IPS DF 6.9 (cell line): ENCODE measurements at regions not wholly inside any gene's neighbourhood (a gene's known extent, or its start where the extent isn't known, plus 50 kb on each side); places are given as distances from the start of the nearest gene placed in this dataset.

Experiments
- DNase-seq: peaks from one replicate; pipeline ENCODE4 v3.0.0-alpha.2; 2013; ENCODE audit warnings: low read depth, low spot score
- H3K27ac ChIP-seq: one replicate; pipeline ENCODE4 v1.5.1; 2013; ENCODE audit warnings: low read length, control low read depth
- H3K27me3 ChIP-seq: 2 replicates; pipeline ENCODE4 v1.6.1; 2013; ENCODE audit warnings: mild to moderate bottlenecking, low read length; ENCODE audit not compliant: control insufficient read depth, insufficient read depth
- H3K36me3 ChIP-seq: 2 replicates; pipeline ENCODE4 v1.6.1; 2013; ENCODE audit warnings: low read length; ENCODE audit not compliant: control insufficient read depth, insufficient read depth
- H3K4me1 ChIP-seq: 2 replicates; pipeline ENCODE4 v1.6.1; 2013; ENCODE audit warnings: low read length; ENCODE audit not compliant: control insufficient read depth, insufficient read depth
- H3K4me3 ChIP-seq: 2 replicates; pipeline ENCODE4 v1.5.1; 2013; ENCODE audit warnings: mild to moderate bottlenecking, low read length
- H3K9me3 ChIP-seq: 2 replicates; pipeline ENCODE4 v1.6.1; 2013; ENCODE audit warnings: low read length, inconsistent platforms; ENCODE audit not compliant: control insufficient read depth, insufficient read depth
- whole genome bisulfite sequencing: extraction: QIAGEN DNeasy Blood & Tissue Kit; methylation state at CpG from one replicate; pipeline ENCODE4 v1.1.7; 2013; ENCODE audit warnings: mixed read lengths, missing lambda C conversion rate; ENCODE audit not compliant: insufficient read length, insufficient coverage; 5-methylcytosine and 5-hydroxymethylcytosine counted together

DNA sequence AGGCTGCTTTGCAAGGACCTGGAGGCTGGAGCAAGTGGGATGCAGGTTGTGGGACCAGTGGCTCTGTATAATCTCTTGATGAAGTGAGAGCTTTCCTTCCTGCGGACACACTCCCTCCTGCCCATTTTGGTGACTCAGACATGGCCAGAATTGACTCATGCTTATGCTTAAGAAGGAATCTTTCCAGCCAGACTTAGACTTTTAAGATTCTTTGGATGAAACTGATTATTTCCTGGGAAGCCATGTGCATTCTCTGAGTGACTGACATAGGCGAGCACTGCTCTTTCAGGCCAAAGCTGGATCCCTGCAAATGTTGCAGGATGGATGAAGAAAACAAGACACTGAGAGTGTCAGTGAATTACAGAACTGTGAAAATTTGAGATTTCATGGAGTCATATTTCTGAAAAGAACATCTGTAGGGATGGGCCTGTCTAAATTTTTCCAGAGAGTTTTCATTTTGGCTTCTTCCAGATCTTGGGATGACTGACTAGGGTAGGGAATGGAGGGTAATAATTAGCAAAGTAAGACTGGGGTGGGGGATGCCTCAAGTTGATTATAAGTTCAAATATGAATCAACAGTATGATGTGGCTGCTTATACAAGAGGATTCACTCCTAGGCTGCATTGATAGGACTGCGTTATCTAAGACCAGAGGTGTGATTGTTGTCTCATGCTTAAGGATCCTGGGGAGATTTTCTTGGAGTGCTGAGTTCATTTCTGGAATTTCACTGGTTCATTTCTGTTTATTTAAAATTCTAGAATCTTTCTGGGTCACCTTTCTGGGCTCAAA, 195.8 kb downstream of the HIPK3 start:
- no peak for DNase-seq
- Histone ChIP-seq H3K9me3 (no peaks in the 10 kb centered on the region), H3K4me3 (no peak overlapping the region), H3K36me3 (no peaks in the 10 kb centered on the region), H3K27ac (no peak overlapping the region), H3K27me3 (no peaks in the 10 kb centered on the region), H3K4me1 (no peaks in the 10 kb centered on the region)
- WGBS = no CpG with 5 or more reads among the region's 3 CpGs

DNA sequence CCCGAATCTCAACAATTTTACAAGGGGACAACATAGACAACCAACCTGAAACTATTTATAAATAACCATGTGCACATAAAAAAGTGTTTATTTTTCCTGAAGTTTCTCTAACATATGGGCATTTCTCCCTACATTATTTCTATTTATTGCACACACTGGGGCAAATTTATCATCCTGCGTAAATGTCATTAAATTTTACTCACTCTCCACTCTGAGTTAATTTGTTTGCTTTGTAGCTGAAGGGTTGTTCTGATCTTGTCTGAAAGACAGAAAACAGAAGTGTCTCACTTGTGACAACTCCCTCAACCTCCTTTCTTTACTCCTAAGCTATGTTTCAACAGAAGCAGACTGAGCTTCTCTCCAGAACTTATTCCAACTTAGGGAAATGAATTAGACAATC, 194.2 kb downstream of the HIPK3 start:
- Histone ChIP-seq H3K9me3 (no peaks in the 10 kb centered on the region), H3K36me3 (no peaks in the 10 kb centered on the region), H3K4me3 (no peak overlapping the region), H3K27me3 (no peaks in the 10 kb centered on the region), H3K27ac (no peak overlapping the region), H3K4me1 (no peaks in the 10 kb centered on the region)
- no peak for DNase-seq
- WGBS = no CpG with 5 or more reads among the region's 2 CpGs

DNA sequence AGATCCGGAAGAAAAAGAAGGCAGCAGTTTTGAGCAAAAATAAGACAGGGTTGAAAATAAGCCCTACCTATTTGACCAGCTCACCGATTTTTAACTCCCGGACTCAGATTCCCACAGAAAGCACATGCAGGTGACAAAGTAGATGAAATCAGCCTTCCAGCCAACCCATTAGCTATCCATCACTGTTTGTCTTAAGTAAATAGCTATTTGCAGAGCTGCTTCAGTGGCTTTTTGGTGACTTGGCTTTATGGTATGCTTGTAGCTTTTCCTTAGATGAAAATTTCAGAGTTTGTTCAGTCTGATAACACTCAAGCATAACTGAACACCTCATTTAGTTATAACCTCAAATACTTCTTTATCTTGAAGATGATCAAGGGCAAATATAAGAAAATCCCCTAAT, 192.6 kb downstream of the HIPK3 start:
- H3K4me1 ChIP-seq = no peaks in the 10 kb centered on the region
- no CpG with 5 or more reads among the region's 3 CpGs for WGBS
- H3K9me3 ChIP-seq = no peaks in the 10 kb centered on the region
- DNase-seq = no peak
- H3K36me3 ChIP-seq = no peaks in the 10 kb centered on the region
- no peak overlapping the region for H3K27ac ChIP-seq
- no peaks in the 10 kb centered on the region for H3K27me3 ChIP-seq
- H3K4me3 ChIP-seq = no peak overlapping the region

DNA sequence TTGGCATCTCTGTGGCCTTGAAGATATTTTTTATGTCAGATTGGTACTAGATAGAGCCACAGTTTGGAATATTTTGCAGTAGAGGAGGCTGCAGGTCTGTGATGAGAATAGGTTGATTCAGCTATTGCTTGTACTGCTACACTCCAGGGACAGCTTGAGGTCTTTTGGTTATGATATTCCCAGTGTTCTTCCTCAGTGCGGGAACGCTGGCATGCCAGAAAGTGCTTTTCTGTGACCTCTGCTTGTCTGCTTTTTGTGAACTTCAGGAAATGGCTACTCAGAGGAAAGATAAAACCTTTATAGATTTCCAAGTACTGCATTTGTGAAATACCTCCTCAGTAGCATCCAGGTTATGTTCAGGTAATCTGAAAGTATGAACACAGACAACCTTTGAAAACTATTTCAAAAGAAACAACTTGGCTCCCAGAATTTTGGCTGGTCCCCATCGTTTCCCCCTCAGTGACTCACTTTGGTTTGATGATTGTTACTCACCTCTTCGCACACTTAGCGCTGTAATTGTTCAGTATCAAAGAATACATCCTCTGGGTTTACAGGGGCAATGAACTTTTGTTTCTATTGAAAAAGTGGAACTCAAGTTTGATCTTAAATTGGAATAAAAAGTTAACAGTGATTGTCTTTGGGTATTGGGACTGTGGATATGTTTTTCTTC, 191.4 kb downstream of the HIPK3 start:
- Histone ChIP-seq H3K4me3 (no peak overlapping the region), H3K36me3 (no peaks in the 10 kb centered on the region), H3K27me3 (no peaks in the 10 kb centered on the region), H3K27ac (no peak overlapping the region), H3K4me1 (no peaks in the 10 kb centered on the region), H3K9me3 (no peaks in the 10 kb centered on the region)
- WGBS = no CpG with 5 or more reads among the region's 5 CpGs
- no peak for DNase-seq

DNA sequence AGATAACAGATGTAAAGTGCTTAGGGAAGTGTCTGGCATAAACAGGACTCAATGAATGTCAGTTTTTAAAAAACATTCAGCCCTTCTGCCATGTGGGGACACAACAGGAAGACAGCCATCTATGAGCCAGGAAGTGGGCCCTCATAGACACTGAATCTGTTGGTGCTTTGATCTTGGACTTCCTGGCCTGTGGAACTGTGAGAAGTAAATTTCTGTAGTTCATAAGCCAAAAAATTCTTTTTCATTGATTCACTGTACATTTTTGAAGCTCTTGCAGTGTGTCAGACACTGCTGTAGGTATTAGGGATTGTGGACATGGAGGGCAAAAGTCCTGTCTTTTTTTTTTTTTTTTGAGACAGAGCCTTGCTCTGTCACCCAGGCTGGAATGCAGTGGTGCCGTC, 188.6 kb downstream of the HIPK3 start:
- H3K4me1 ChIP-seq = no peaks in the 10 kb centered on the region
- no CpG with 5 or more reads among the region's 1 CpG for WGBS
- no peak overlapping the region for H3K27ac ChIP-seq
- no peaks in the 10 kb centered on the region for H3K9me3 ChIP-seq
- no peaks in the 10 kb centered on the region for H3K27me3 ChIP-seq
- H3K4me3 ChIP-seq = no peak overlapping the region
- DNase-seq = no peak
- H3K36me3 ChIP-seq = no peaks in the 10 kb centered on the region

DNA sequence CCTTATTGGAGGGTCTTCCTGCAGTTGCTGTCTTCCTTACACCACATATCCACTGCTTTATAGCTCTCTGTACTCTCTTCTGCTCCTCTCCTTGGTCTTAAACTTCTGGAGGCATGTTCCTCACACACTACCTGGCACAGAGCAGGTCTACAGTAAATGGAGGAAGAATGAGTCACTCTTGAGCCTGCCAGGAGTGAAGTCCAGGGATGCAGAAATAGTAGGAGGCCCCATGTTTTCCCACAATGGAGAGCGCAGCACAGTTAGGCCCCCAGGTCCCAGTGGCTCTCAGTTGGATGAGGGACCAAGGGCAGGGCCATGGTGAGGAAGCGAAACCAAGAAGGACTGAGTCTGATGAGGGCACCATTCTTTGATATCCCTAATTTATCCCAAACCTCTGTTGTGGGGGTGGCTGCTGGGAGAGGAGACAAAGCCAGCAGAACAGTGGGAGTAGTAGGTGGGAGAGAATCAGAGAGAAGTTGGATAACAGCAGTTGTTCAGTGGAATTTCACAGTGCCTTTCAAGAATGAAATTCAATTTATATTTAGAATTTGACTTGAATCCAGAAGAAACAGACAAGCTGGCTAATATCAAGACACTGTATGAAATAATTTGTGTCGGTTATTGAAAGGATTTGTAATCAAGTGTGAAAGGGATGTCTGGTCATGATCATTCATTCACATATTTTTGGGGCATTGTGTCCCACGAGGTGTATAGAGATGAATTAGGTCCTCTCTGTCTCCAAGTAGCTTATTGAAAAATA, 187.8 kb downstream of the HIPK3 start:
- H3K9me3 ChIP-seq = no peaks in the 10 kb centered on the region
- no peaks in the 10 kb centered on the region for H3K36me3 ChIP-seq
- no peak overlapping the region for H3K4me3 ChIP-seq
- no peaks in the 10 kb centered on the region for H3K27me3 ChIP-seq
- H3K4me1 ChIP-seq = no peaks in the 10 kb centered on the region
- no CpG with 5 or more reads among the region's 4 CpGs for WGBS
- no peak overlapping the region for H3K27ac ChIP-seq
- no peak for DNase-seq

DNA sequence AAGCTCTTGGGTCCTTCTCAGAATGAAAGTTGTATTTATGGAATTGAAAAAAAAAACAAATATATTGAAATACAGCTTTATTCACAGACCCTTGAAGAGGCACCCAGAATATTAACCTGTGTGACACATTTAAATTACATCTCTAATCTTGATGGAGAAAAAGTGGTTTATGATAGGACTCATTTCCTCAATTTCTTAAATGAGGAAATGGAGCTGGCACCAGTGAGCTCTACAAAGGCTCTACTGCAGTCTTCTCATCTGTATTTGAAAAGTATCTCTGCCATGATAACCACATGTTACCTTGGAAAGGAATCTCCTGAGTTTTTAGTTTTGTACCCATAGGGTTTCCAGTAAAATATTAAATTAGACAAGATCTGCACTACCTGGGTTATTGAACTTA, 186.5 kb downstream of the HIPK3 start:
- Histone ChIP-seq H3K9me3 (no peaks in the 10 kb centered on the region), H3K4me1 (no peaks in the 10 kb centered on the region), H3K36me3 (no peaks in the 10 kb centered on the region), H3K27ac (no peak overlapping the region), H3K4me3 (no peak overlapping the region), H3K27me3 (no peaks in the 10 kb centered on the region)
- no peak for DNase-seq

DNA sequence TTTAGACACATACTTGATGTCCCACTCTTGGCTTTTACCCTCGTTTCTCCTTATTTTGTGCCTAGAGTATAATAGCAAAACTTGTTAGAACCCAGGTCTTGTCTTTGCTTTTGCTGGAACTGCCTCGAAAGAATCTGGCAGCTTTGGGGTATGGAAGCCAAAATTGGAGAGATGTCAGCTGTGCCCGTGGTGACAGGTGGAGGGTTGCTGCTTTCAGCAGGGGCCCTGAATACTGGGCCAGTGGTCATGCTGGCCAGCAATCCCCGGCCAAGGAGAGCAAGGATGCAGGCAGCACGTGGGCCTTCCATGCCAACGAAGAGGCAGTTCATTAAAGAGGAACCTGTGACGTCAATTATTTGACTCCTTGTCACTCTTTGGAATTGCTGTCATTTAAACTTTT, 181.1 kb downstream of the HIPK3 start:
- H3K4me3 ChIP-seq = no peak overlapping the region
- H3K27me3 ChIP-seq = no peaks in the 10 kb centered on the region
- no peak overlapping the region for H3K27ac ChIP-seq
- DNase-seq = no peak
- WGBS = no CpG with 5 or more reads among the region's 7 CpGs
- H3K4me1 ChIP-seq = no peaks in the 10 kb centered on the region
- no peaks in the 10 kb centered on the region for H3K9me3 ChIP-seq
- no peaks in the 10 kb centered on the region for H3K36me3 ChIP-seq

DNA sequence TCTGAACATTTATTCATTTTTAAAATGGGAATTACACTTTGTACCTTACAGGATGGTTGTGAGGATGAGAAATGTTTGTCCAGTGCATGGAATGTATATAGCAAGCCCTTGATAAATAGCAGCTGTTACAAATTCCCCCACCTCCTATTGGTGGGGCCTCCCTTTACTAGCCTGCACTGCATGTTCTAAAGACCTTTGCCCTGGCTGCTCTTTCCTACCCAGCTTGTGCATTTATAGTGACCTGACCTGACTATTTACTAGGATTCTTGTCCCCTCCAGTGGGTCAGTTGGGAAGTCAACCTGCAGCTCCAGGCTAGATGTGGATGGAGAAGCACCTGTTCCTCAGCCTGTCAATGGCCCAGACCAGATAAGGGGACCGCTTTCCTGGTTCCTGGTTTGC, 180.3 kb downstream of the HIPK3 start:
- H3K9me3 ChIP-seq = no peaks in the 10 kb centered on the region
- H3K36me3 ChIP-seq = no peaks in the 10 kb centered on the region
- no CpG with 5 or more reads among the region's 1 CpG for WGBS
- no peak overlapping the region for H3K4me3 ChIP-seq
- no peak for DNase-seq
- H3K27me3 ChIP-seq = no peaks in the 10 kb centered on the region
- H3K27ac ChIP-seq = no peak overlapping the region
- H3K4me1 ChIP-seq = no peaks in the 10 kb centered on the region

DNA sequence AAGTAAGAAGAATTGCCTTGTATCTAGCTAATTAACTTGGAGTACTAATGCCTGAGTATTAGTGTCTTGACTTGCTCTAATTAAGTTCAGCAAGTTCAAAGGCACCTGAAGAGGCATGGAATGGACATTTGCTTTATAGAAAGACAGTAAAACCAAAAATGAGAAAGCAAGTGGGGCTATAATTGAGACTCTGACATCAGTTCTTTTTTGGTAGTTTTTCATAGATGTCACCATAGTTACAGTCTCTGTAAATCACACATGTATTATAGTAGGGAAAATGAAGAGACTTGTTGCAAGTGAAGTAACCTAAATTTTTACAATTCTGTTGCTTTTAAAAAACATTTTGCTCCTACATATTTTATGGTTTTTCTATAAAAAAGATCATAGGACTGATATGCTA, 178.0 kb downstream of the HIPK3 start:
- no peaks in the 10 kb centered on the region for H3K36me3 ChIP-seq
- H3K9me3 ChIP-seq = no peaks in the 10 kb centered on the region
- DNase-seq = no peak
- H3K27me3 ChIP-seq = no peaks in the 10 kb centered on the region
- no peak overlapping the region for H3K27ac ChIP-seq
- H3K4me1 ChIP-seq = no peaks in the 10 kb centered on the region
- H3K4me3 ChIP-seq = no peak overlapping the region
